NCI-H345 treated with DMSO at 0.1 percent for 48 hours (cell line): ENCODE measurements at regions not wholly inside any gene's neighbourhood (a gene's known extent, or its start where the extent isn't known, plus 50 kb on each side); places are given as distances from the start of the nearest gene placed in this dataset.

Experiments used
- DNase-seq: peaks from one replicate; lab custom pipeline; 2025; ENCODE audit not compliant: unreplicated experiment; lab: John Stamatoyannopoulos, UW

- no peak for DNase-seq
Observed at GRCh38 chr2:157125685-157126084, 131.8 kb upstream of the GALNT5 start.

- no peak for DNase-seq
Observed at GRCh38 chr2:157127249-157128012, 130.1 kb upstream of the GALNT5 start.

GRCh38 chr2:157143901-157144300, 113.6 kb upstream of the GALNT5 start:
- no peak for DNase-seq

GRCh38 chr2:157149270-157149669, 108.2 kb upstream of the GALNT5 start:
- DNase-seq: no peak

GRCh38 chr2:157150747-157151146, 106.8 kb upstream of the GALNT5 start:
- DNase-seq: no peak

GRCh38 chr2:157152362-157152761, 105.1 kb upstream of the GALNT5 start:
- no peak for DNase-seq

GRCh38 chr2:157155992-157156391, 101.5 kb upstream of the GALNT5 start:
- DNase-seq: no peak

- no peak for DNase-seq
Observed at GRCh38 chr2:157158111-157158510, 99.4 kb upstream of the GALNT5 start.

- no peak for DNase-seq
Observed at GRCh38 chr2:157159221-157159934, 98.1 kb upstream of the GALNT5 start.

- no peak for DNase-seq
Observed at GRCh38 chr2:157160111-157160510, 97.4 kb upstream of the GALNT5 start.

GRCh38 chr2:157164370-157164769, 93.1 kb upstream of the GALNT5 start:
- no peak for DNase-seq

GRCh38 chr2:157164891-157165290, 92.6 kb upstream of the GALNT5 start:
- no peak for DNase-seq

GRCh38 chr2:157168501-157168900, 89.0 kb upstream of the GALNT5 start:
- DNase-seq: no peak

GRCh38 chr2:157169889-157170288, 87.6 kb upstream of the GALNT5 start:
- DNase-seq: no peak

- DNase-seq: no peak
Observed at GRCh38 chr2:157170299-157170698, 87.2 kb upstream of the GALNT5 start.

GRCh38 chr2:157172239-157172638, 85.3 kb upstream of the GALNT5 start:
- no peak for DNase-seq

GRCh38 chr2:157172866-157173578, 84.5 kb upstream of the GALNT5 start:
- no peak for DNase-seq

GRCh38 chr2:157173740-157174184, 83.7 kb upstream of the GALNT5 start:
- no peak for DNase-seq

GRCh38 chr2:157174321-157174720, 83.2 kb upstream of the GALNT5 start:
- no peak for DNase-seq

- no peak for DNase-seq
Observed at GRCh38 chr2:157176602-157177001, 80.9 kb upstream of the GALNT5 start.

- no peak for DNase-seq
Observed at GRCh38 chr2:157178874-157179273, 78.6 kb upstream of the GALNT5 start.
